ENCODE measurements at regions not wholly inside any gene's neighbourhood (a gene's known extent, or its start where the extent isn't known, plus 50 kb on each side); places are given as distances from the start of the nearest gene placed in this dataset.
"Not testable (repeated sequence)": the region's sequence is repeated elsewhere in the genome, so short reads cannot be mapped to it uniquely, and the experiment has no call there.

DNA sequence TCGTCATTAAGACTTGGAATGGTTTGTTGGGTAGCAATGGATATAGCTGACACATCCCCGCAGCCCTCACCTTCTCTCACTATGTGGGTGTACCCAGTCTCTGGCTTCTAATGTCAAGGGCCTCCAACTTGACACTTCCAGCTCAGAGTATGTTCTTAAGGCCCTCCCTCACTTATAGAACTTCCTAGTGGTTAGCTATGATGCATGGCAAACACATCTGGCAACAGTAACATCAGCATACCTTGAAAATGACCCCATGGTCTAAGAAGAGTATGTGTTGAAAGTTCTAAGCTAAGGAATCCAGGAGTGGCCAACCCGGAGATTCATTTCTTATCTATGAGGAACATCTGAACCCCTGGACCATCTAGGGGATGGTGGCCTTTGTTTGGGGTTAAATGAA lies 151.2 kb downstream of the GTF2IRD2B start:
- not testable (repeated sequence) for TF ChIP-seq CTCF, POLR2A (IDR thresholded peaks at IDR 0.05)
